ENCODE measurements at regions not wholly inside any gene's neighbourhood (a gene's known extent, or its start where the extent isn't known, plus 50 kb on each side); places are given as distances from the start of the nearest gene placed in this dataset.

DNA sequence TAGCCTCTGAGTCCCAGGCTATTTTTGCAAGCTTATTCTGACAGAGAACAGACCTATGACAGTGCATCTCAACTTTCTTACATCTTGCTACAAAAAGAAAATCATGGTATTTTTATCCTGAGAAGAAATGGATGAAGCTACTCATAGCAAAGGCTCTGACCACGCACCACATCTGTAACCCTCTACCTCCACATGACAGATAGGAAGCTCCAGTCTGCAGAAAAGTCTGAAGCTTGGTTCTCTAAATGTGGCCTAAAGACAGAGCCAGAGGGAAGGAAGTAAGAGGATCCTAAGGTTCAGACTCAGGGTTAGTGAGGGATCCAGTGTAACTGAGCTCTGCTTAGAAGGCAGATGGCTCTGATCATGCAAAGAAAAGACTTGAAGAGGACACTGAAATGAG is 58.4 kb upstream of the ABCB5 start:
- TF ChIP-seq TEAD4 (IDR thresholded peaks at IDR 0.05) (no peak), ZBTB7A (IDR thresholded peaks at IDR 0.05; ENCODE audit: low read depth) (no peak), CEBPB (IDR thresholded peaks at IDR 0.05) (no peak), EP300 (IDR thresholded peaks at IDR 0.05; ENCODE audit: borderline replicate concordance) (no peak), TCF12 (IDR thresholded peaks at IDR 0.05; ENCODE audit: low read depth) (no peak), CREB1 (IDR thresholded peaks at IDR 0.05; ENCODE audit: low read depth) (no peak), TAF1 (IDR thresholded peaks at IDR 0.05; ENCODE audit: low read depth) (no peak), RAD21 (IDR thresholded peaks at IDR 0.05; ENCODE audit: low read depth) (no peak), EGR1 (IDR thresholded peaks at IDR 0.05) (no peak), YY1 (IDR thresholded peaks at IDR 0.05; ENCODE audit: low read depth) (no peak), NFIC (IDR thresholded peaks at IDR 0.05) (no peak)
- TF ChIP-seq, protein P1, sequence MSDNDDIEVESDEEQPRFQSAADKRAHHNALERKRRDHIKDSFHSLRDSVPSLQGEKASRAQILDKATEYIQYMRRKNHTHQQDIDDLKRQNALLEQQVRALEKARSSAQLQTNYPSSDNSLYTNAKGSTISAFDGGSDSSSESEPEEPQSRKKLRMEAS (IDR thresholded peaks at IDR 0.05): no peak

All from Ishikawa (cell line).